Stimulated activated CD4-positive, alpha-beta T cell treated with anti-CD3 and anti-CD28 coated beads, Interleukin-4, amount 100 ng/mL, for 4 hours (primary cell): ENCODE measurements at regions not wholly inside any gene's neighbourhood (a gene's known extent, or its start where the extent isn't known, plus 50 kb on each side); places are given as distances from the start of the nearest gene placed in this dataset.

Source experiments
- DNase-seq, 2 experiments: peaks; one replicate each; pipeline ENCODE4 v3.0.0-alpha.2; 2020

- no peak for DNase-seq
These were observed 250.7 kb upstream of the GATB start for GRCh38 chr4:152011469-152011868.

- DNase-seq: no peak
These were observed 249.9 kb upstream of the GATB start for GRCh38 chr4:152010710-152011079.

GRCh38 chr4:152009983-152010709, 249.3 kb upstream of the GATB start:
- DNase-seq: no peak

- DNase-seq: no peak
These were observed 248.3 kb upstream of the GATB start for GRCh38 chr4:152009031-152009670.

GRCh38 chr4:152007111-152007510, 246.3 kb upstream of the GATB start:
- no peak for DNase-seq

- no peak for DNase-seq
These were observed 244.0 kb upstream of the GATB start for GRCh38 chr4:152004801-152005200.

- no peak for DNase-seq
These were observed 239.7 kb upstream of the GATB start for GRCh38 chr4:152000518-152000917.

- no peak for DNase-seq
These were observed 237.9 kb upstream of the GATB start for GRCh38 chr4:151998723-151999122.

- no peak for DNase-seq
These were observed 236.7 kb upstream of the GATB start for GRCh38 chr4:151997461-151997860.

- no peak for DNase-seq
These were observed 233.6 kb upstream of the GATB start for GRCh38 chr4:151994429-151994828.

- no peak for DNase-seq
These were observed 232.7 kb upstream of the GATB start for GRCh38 chr4:151993521-151993920.

- DNase-seq: no peak
These were observed 231.7 kb upstream of the GATB start for GRCh38 chr4:151992332-151993154.

GRCh38 chr4:151991884-151992167, 231.0 kb upstream of the GATB start:
- no peak for DNase-seq

GRCh38 chr4:151991001-151991883, 230.4 kb upstream of the GATB start:
- DNase-seq: no peak

- no peak for DNase-seq
These were observed 229.4 kb upstream of the GATB start for GRCh38 chr4:151990201-151990600.

- DNase-seq: no peak
These were observed 227.8 kb upstream of the GATB start for GRCh38 chr4:151988591-151988990.

- no peak for DNase-seq
These were observed 226.8 kb upstream of the GATB start for GRCh38 chr4:151987606-151988005.

- DNase-seq: no peak
These were observed 223.0 kb upstream of the GATB start for GRCh38 chr4:151983854-151984253.

GRCh38 chr4:151979819-151980218, 219.0 kb upstream of the GATB start:
- no peak for DNase-seq

- DNase-seq: no peak
These were observed 207.8 kb upstream of the GATB start for GRCh38 chr4:151968643-151969042.

- no peak for DNase-seq
These were observed 206.3 kb upstream of the GATB start for GRCh38 chr4:151967074-151967473.

- no peak for DNase-seq
These were observed 201.5 kb upstream of the GATB start for GRCh38 chr4:151962138-151962823.

GRCh38 chr4:151961456-151961855, 200.6 kb upstream of the GATB start:
- no peak for DNase-seq
